Breast epithelium (tissue), 3 donors: ENCODE measurements at regions not wholly inside any gene's neighbourhood (a gene's known extent, or its start where the extent isn't known, plus 50 kb on each side); places are given as distances from the start of the nearest gene placed in this dataset.

ENCODE experiments used
- POLR2A ChIP-seq: fragments of 450-650 bp; IDR thresholded peaks from one replicate; pipeline ENCODE4 v1.6.1; 2016; ENCODE audit warnings: antibody characterized with exemption, mild to moderate bottlenecking, moderate library complexity
- POLR2AphosphoS5 ChIP-seq, 3 donors: sonication (generic); formaldehyde crosslinking; IDR thresholded peaks; one replicate each; pipeline ENCODE4 v1.6.1; 2017; ENCODE audit warnings: antibody characterized with exemption in 3 of 3
- TF ChIP-seq, protein P1 (sequence below), 3 donors: fragments of 450-650 bp; IDR thresholded peaks; one replicate each; pipeline ENCODE4 v1.5.1; 2016 to 2017; ENCODE audit warnings: antibody characterized with exemption in 3 of 3, mild to moderate bottlenecking in 3 of 3, moderate library complexity in 3 of 3

- no peak for TF ChIP-seq POLR2A
- TF ChIP-seq POLR2AphosphoS5 (IDR thresholded peaks at IDR 0.05) = no peak
- TF ChIP-seq, protein P1, sequence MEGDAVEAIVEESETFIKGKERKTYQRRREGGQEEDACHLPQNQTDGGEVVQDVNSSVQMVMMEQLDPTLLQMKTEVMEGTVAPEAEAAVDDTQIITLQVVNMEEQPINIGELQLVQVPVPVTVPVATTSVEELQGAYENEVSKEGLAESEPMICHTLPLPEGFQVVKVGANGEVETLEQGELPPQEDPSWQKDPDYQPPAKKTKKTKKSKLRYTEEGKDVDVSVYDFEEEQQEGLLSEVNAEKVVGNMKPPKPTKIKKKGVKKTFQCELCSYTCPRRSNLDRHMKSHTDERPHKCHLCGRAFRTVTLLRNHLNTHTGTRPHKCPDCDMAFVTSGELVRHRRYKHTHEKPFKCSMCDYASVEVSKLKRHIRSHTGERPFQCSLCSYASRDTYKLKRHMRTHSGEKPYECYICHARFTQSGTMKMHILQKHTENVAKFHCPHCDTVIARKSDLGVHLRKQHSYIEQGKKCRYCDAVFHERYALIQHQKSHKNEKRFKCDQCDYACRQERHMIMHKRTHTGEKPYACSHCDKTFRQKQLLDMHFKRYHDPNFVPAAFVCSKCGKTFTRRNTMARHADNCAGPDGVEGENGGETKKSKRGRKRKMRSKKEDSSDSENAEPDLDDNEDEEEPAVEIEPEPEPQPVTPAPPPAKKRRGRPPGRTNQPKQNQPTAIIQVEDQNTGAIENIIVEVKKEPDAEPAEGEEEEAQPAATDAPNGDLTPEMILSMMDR (IDR thresholded peaks at IDR 0.05) = no peak
Measured at GRCh38 chr12:107394693-107395092, 290.9 kb upstream of the PWP1 start.
